HCEC 1CT (cell line): ENCODE measurements at regions not wholly inside any gene's neighbourhood (a gene's known extent, or its start where the extent isn't known, plus 50 kb on each side); places are given as distances from the start of the nearest gene placed in this dataset.
"Not testable (repeated sequence)": the region's sequence is repeated elsewhere in the genome, so short reads cannot be mapped to it uniquely, and the experiment has no call there.

ENCODE experiments used
- DNase-seq: peaks from one replicate; pipeline ENCODE4 v3.0.0-alpha.2; 2017

DNA sequence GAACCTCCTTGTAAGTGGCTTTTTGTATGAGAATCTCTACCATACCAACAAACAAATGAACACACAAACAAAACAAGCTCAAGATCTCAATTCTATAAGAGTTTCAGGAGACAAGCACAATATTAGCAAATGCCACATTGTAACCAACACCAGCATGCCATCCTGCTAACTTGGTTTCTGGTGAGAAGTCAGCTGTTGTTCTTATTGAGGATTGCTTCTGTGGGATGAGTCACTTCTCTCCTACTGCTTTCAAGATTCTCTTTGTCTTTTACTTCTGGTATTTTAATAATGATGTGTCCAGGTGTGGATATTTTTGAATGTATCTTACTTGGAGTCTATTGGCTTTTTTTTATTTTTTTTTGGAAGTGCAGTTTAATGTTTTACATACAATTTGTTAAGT lies 131.7 kb downstream of the BCL2L11 start:
- DNase-seq, result peak; percentile 11

GRCh38 chr2:111254916-111255315 lies 134.2 kb downstream of the BCL2L11 start:
- not testable (repeated sequence) for DNase-seq

DNA sequence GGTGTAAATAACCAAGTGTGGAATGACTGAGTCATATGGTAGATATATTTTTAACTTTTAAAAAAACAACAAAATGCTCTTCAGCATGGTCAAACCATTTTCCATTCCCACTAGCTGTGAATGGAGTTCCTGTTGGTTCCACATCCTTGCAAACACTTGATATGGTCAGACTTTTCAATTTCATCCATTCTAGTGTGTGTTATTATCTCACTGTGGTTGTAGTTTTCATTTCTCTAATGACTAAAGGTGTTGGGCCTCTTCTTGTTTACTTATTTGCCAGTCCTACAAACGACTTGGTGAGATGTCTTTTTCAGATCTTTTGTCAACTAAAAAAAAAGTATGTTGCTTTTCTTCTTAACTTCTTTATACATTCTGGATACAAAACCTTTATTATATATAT lies 135.9 kb downstream of the BCL2L11 start:
- not testable (repeated sequence) for DNase-seq

GRCh38 chr2:111257607-111258006 lies 136.9 kb downstream of the BCL2L11 start:
- DNase-seq, result not testable (repeated sequence)

- not testable (repeated sequence) for DNase-seq
These were observed 137.6 kb downstream of the BCL2L11 start for GRCh38 chr2:111258318-111258717.

- DNase-seq, result not testable (repeated sequence)
These were observed 142.1 kb downstream of the BCL2L11 start for GRCh38 chr2:111262627-111263379.

DNA sequence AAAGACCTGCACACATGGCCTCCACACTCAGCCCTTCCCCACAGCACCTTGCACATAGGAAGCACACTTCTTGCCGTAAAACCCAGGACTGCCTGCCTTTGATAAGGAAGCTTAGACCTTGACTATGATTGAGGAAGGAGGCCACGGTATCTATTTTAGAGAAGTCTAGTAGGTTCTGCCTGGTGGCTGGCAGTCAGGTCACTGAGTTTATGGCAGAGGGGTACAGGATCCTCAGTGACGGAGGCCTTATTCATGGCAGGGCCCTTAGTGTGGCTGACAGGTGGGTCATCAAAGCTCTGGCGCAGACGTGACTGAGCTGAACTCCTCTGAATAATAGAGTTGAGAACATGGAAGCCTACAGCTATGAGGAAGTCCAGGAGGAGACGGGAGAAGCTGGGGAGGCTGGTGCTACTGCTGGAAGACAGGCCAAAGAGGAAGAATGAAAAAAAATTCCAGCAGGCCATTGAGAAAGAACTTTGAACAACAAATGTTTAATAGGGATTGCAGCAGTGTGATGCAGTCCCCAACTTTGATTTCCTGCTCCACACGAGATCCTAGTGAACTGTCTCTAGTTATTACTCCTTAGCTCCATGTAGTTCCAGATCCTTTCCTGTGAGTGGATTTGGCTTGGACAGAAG lies 142.8 kb downstream of the BCL2L11 start:
- not testable (repeated sequence) for DNase-seq

GRCh38 chr2:111264956-111265355 lies 144.2 kb downstream of the BCL2L11 start:
- DNase-seq, result not testable (repeated sequence)

DNA sequence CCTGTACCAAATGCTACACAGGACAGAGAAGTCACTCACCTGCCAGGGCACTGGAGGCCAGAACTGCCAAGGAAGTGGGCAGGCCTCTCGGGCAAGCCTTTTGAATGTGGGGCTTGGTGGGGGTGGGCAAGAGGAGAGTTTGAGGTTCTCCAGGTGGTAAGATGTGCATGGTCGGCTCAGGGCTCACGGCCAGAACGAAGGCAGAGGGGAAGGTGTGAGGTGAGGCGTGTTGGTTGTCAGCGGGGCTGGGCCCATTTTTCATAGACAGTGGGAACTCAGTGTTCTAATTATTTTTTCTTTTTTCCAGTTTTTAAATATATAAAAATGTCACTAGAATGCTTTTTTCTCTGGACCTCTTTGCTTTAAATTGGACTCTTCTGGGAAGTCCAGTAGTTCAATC lies 145.8 kb downstream of the BCL2L11 start:
- not testable (repeated sequence) for DNase-seq

- DNase-seq, result not testable (repeated sequence)
These were observed 146.3 kb downstream of the BCL2L11 start for GRCh38 chr2:111267038-111267437.

DNA sequence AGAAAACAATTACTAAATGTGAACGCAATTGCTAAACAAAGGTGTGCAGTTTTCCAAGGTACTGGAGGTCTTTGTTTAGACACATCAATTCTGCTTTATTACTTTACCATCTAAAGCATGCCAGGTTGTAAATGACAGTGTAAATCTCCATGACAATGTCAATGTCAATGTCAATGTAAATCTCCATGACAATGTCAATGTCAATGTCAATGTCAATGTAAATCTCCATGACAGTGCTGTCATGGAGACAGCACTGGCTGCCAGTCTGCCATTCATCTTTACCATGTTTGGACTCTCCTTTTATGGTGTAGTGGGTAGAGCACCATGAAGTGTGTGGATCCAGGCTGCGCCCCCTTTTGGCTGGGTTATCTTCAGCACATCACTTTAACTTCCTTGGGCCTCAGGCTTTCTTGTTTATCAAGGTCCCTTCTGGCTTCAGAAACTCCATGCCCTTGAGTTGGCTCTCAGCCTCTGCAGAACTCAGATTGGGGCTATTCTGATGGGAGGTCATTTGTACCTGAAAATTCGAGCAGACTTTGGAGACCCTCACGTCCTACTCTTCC lies 149.1 kb downstream of the BCL2L11 start:
- DNase-seq, result not testable (repeated sequence)

GRCh38 chr2:111270569-111270968 lies 149.9 kb downstream of the BCL2L11 start:
- not testable (repeated sequence) for DNase-seq

DNA sequence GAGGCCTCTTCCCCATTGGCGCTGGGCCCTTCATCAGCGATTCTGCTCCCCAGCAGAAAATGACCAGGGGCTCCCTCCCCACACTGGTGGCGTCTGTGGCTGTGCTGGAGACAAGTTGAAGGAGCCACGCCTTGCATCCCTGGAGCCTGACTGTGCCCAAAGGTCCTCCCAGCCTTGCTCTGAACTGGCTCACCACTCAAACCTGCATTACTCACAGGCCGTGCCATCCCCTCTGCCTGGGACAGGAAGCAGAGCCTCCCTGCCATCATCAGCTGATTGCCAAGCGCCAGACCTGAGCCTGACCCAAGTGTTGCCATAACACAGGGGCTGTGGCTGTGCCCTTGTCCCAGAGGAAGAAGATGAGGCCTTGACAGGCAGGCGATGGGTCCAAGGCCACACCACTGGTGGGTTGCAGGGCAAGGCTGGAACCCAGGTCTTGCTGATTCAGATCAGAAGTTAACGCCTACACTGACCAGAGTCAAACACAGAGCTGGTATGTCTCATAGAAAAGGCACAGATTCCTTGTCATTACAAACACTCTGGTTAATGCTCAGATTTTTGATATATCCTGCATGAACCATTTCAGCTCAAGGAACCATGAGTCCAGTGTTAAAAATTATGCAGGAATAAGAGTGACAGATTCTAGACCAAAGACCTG lies 151.1 kb downstream of the BCL2L11 start:
- not testable (repeated sequence) for DNase-seq

DNA sequence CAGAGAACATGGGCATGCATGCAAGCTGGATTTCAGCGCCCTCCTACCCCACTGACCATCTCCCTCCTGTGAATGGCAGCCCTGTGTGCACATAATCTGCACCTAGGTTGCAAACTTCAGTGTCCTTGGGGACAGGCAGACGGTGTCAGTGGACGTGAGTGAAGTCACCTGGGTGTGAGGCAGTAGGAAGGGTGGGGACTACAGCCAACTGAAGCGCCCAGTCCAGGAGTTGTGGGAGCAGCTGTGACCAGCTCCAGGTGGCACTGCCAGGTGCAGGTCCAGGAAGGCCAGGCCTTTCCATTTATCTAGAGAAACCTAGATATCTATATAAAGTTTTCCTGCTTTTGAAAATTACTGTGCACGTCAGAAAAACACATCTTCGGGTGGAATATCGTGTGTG lies 152.3 kb downstream of the BCL2L11 start:
- DNase-seq, result not testable (repeated sequence)

DNA sequence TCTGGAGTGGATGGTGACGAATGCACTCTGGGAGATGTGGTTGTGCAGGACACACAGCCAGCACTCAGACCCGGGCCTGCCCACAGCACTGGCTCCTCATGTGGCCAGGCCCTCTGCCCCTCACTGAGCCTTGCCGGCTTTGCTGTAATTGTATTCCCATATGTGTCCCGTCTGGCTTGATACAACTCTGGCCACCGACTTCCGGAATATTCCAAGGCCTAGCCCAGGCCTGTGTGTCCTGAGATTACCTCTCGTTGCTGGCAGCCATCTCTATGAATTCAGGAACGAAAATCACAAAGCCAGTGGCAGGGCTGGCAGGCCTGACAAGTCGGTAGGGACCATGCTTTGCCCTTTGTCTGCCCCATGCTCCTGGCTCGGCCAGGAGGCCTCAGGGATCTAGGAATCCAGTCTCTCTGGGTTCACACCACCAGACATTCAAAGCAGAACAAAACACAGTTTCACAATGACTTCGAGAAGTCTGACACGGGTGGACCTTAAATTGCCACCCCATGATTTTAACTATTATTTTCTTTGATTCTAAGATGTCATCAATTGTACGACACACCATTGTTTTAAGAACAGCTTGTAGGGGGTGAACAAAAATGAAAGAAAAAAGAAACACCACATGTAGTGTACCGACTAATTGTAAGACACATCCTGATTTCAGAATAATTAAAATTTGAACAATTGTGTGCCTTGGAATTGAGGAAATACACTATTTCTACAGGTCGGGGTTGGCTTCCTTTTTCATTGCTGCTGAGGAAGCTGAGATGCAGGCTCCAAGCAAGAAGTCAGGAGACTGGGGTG lies 154.5 kb downstream of the BCL2L11 start:
- not testable (repeated sequence) for DNase-seq

DNA sequence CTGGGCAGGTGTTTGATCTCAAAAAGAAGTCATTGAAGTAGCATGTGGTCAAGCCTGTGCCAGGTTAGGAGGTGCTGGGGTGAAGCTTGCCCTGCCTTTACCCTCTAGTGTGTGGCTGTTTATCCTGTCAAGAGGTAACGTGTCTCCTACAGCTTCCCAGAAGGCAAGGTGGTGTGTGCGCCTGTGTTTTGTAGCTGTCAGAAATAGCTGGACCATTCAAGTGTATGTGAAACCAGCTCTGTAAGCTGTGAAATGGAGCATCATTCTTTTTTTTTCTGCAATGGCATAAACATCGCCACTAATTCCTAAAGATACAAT lies 155.1 kb downstream of the BCL2L11 start:
- DNase-seq, result not testable (repeated sequence)

DNA sequence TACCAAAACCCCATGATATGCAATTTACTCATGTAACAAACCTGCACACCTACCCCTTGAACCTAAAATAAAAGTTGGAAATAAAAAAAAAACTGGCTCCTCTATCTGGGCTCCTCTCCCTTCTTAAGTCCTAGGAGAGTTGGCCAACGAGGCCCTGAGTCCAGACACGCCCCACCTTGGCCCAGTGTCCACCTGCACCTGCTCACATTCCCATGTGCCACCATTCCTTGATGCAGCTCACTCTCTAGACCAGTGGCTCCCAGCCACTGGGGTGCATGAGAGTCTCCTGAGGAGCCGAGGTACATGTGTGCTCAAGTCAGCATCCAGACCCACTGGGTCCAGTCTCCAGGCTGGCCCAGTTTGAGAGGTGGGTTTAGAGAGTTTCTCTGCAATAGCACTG lies 157.4 kb downstream of the BCL2L11 start:
- DNase-seq, result not testable (repeated sequence)

DNA sequence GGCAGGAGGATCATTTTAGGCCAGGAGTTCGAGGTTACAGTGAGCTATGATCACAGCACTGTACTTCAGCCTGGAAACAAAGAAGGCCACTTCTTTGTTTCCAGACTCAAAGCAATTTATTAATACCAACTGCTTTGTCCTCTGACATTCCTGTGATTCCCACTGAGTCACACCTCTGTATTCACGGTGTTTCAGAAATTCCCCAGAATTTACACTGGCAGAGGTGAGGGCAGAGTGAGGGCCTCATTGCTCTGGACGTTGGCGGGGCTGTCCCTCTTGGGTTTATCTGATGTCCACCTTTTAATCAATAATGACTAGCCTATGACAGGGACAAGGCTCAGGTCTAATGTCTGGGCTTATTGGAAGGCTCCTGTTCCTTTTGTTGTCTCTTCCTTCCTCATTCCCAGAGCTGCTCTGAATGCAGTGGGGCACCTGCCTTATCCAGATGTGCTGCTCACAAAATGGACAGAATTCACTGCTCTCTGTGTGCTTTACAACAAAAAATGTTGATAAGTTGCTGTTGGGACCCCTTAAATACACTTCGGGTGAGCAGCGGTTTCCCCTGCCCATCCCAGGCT lies 160.1 kb downstream of the BCL2L11 start:
- not testable (repeated sequence) for DNase-seq

DNA sequence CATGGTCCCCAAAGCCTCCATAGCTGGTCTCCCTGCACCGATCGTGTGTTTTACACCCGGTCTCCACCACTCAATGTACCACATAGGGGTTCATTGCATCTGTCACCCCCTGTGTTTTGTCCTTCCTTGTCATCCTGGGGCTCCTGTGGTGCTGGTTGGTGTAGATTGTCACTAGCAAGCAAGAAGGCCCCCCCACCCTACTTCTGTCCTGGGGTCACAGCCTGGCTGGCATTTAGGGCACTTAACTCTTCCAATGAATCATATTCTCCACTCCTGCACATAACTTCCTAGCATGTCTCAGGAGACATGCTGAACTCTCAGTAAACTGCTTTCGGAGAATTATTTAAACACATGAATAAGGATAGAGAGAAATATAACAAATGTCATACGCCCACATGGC lies 161.4 kb downstream of the BCL2L11 start:
- DNase-seq, result not testable (repeated sequence)

- DNase-seq, result not testable (repeated sequence)
These were observed 167.2 kb downstream of the BCL2L11 start for GRCh38 chr2:111287646-111288568.

DNA sequence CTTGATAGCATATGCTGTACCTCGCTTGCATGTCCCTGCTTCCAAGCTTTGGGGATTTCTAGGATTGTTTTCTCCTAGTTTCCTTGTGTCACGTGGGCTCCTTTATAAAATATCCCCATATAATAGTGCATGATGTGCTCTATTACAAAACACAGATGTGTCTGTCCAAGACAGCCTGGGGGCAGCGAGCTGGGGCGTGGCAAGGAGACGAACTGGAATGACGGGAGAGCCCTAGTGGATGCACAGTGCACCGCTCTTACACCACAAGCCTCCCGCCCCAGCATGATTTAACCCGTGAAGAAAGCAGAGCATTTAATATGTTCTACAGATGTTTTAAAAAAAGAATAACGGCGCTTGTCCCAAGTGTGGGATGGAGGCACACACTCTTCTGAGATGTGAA lies 169.7 kb downstream of the BCL2L11 start:
- not testable (repeated sequence) for DNase-seq
